PC-3 (cell line): ENCODE measurements at regions not wholly inside any gene's neighbourhood (a gene's known extent, or its start where the extent isn't known, plus 50 kb on each side); places are given as distances from the start of the nearest gene placed in this dataset.
"Not testable (repeated sequence)": the region's sequence is repeated elsewhere in the genome, so short reads cannot be mapped to it uniquely, and the experiment has no call there.

Experiments used
- CTCF ChIP-seq: fragments of 300-600 bp; sonication (generic); conservative IDR thresholded peaks from 2 replicates; pipeline ENCODE4 v1.5.1; 2017; ENCODE audit warnings: antibody characterized with exemption, low read depth, mild to moderate bottlenecking, low read length
- EZH2 ChIP-seq: fragments of 300-600 bp; sonication (generic); IDR thresholded peaks from one replicate; pipeline ENCODE4 v1.6.1; 2017; ENCODE audit warnings: antibody characterized with exemption, mild to moderate bottlenecking, low read length; ENCODE audit not compliant: unreplicated experiment

GRCh38 chr1:10887032-10887431, 90.6 kb upstream of the CASZ1 start:
- not testable (repeated sequence) for TF ChIP-seq CTCF, EZH2
